Activated CD8-positive, alpha-beta memory T cell treated with anti-CD3 and anti-CD28 coated beads for 24 hours (primary cell): ENCODE measurements at regions not wholly inside any gene's neighbourhood (a gene's known extent, or its start where the extent isn't known, plus 50 kb on each side); places are given as distances from the start of the nearest gene placed in this dataset.

Source experiments
- DNase-seq: peaks from one replicate; pipeline ENCODE4 v3.0.0-alpha.2; 2020

- no peak for DNase-seq
Observed at GRCh38 chr2:39540414-39540813, 103.3 kb upstream of the MAP4K3 start.

- no peak for DNase-seq
Observed at GRCh38 chr2:39541011-39541930, 104.2 kb upstream of the MAP4K3 start.

GRCh38 chr2:39542523-39542922, 105.4 kb upstream of the MAP4K3 start:
- no peak for DNase-seq

- no peak for DNase-seq
Observed at GRCh38 chr2:39545957-39546356, 108.9 kb upstream of the MAP4K3 start.

- no peak for DNase-seq
Observed at GRCh38 chr2:39546409-39546808, 109.3 kb upstream of the MAP4K3 start.

- no peak for DNase-seq
Observed at GRCh38 chr2:39546937-39547336, 109.9 kb upstream of the MAP4K3 start.

- DNase-seq: no peak
Observed at GRCh38 chr2:39547811-39548719, 111.0 kb upstream of the MAP4K3 start.

GRCh38 chr2:39549000-39549399, 111.9 kb upstream of the MAP4K3 start:
- no peak for DNase-seq

- no peak for DNase-seq
Observed at GRCh38 chr2:39549718-39550464, 112.8 kb upstream of the MAP4K3 start.

- no peak for DNase-seq
Observed at GRCh38 chr2:39550701-39551285, 113.7 kb upstream of the MAP4K3 start.

GRCh38 chr2:39558906-39559305, 106.8 kb upstream of the TMEM178A start:
- no peak for DNase-seq

GRCh38 chr2:39563572-39563971, 102.1 kb upstream of the TMEM178A start:
- no peak for DNase-seq

GRCh38 chr2:39567507-39567906, 98.2 kb upstream of the TMEM178A start:
- DNase-seq: no peak

- DNase-seq: no peak
Observed at GRCh38 chr2:39568116-39568515, 97.6 kb upstream of the TMEM178A start.

- DNase-seq: no peak
Observed at GRCh38 chr2:39568561-39569006, 97.1 kb upstream of the TMEM178A start.

GRCh38 chr2:39570130-39570555, 95.6 kb upstream of the TMEM178A start:
- DNase-seq: no peak

GRCh38 chr2:39570614-39571013, 95.1 kb upstream of the TMEM178A start:
- no peak for DNase-seq

- DNase-seq: no peak
Observed at GRCh38 chr2:39571111-39571731, 94.5 kb upstream of the TMEM178A start.

- no peak for DNase-seq
Observed at GRCh38 chr2:39573276-39573675, 92.4 kb upstream of the TMEM178A start.

- DNase-seq: no peak
Observed at GRCh38 chr2:39581866-39582265, 83.9 kb upstream of the TMEM178A start.

GRCh38 chr2:39583213-39583612, 82.5 kb upstream of the TMEM178A start:
- DNase-seq: no peak

- no peak for DNase-seq
Observed at GRCh38 chr2:39583781-39584180, 81.9 kb upstream of the TMEM178A start.
